SK-N-SH treated with all-trans-retinoic acid at 6 μM for 48 hours (cell line): ENCODE measurements at regions not wholly inside any gene's neighbourhood (a gene's known extent, or its start where the extent isn't known, plus 50 kb on each side); places are given as distances from the start of the nearest gene placed in this dataset.

ENCODE experiments used
- ATAC-seq: fragments of 200-7000 bp; cut with Tn5 transposase; 3 replicates; pipeline ENCODE4 v1.9.1; 2020; ENCODE audit warnings: mild to moderate bottlenecking, moderate library complexity
- ARNTL ChIP-seq: fragments of 450-650 bp; formaldehyde crosslinking; IDR thresholded peaks from 2 replicates; pipeline ENCODE4 v1.5.0; 2020; ENCODE audit warnings: low read depth, mild to moderate bottlenecking, moderate library complexity, borderline replicate concordance
- BACH2 ChIP-seq: fragments of 250-450 bp; sonication (Bioruptor Pico); IDR thresholded peaks from 2 replicates; pipeline ENCODE4 v1.9.0; 2021; ENCODE audit warnings: mild to moderate bottlenecking, borderline replicate concordance
- CSDC2 ChIP-seq: fragments of 250-450 bp; sonication (Bioruptor Pico); IDR thresholded peaks from 2 replicates; pipeline ENCODE4 v1.5.0; 2020; ENCODE audit warnings: mild to moderate bottlenecking, moderate library complexity
- ESRRG ChIP-seq: fragments of 250-450 bp; sonication (Bioruptor Pico); IDR thresholded peaks from 2 replicates; pipeline ENCODE4 v1.6.1; 2021; ENCODE audit warnings: mild to moderate bottlenecking
- GLIS3 ChIP-seq: fragments of 250-450 bp; sonication (Bioruptor Pico); IDR thresholded peaks from 2 replicates; pipeline ENCODE4 v1.5.0; 2020; ENCODE audit warnings: mild to moderate bottlenecking, moderate library complexity
- ISL1 ChIP-seq: fragments of 250-450 bp; sonication (Bioruptor Pico); IDR thresholded peaks from 2 replicates; pipeline ENCODE4 v2.1.2; 2022; ENCODE audit warnings: mild to moderate bottlenecking, moderate library complexity
- OSR1 ChIP-seq: fragments of 250-450 bp; sonication (Bioruptor Pico); IDR thresholded peaks from 2 replicates; pipeline ENCODE4 v1.8.0; 2022; ENCODE audit warnings: moderate library complexity, mild to moderate bottlenecking, inconsistent platforms
- POU6F1 ChIP-seq: fragments of 250-450 bp; sonication (Bioruptor Pico); IDR thresholded peaks from 2 replicates; pipeline ENCODE4 v1.8.0; 2021; ENCODE audit warnings: low read depth, mild to moderate bottlenecking, moderate library complexity, borderline replicate concordance
- RARB ChIP-seq: fragments of 250-450 bp; sonication (Bioruptor Pico); IDR thresholded peaks from 2 replicates; pipeline ENCODE4 v1.8.0; 2021; ENCODE audit warnings: mild to moderate bottlenecking, moderate library complexity
- TCF4 ChIP-seq: fragments of 250-450 bp; sonication (Bioruptor Pico); IDR thresholded peaks from 2 replicates; pipeline ENCODE4 v1.8.0; 2021; ENCODE audit warnings: mild to moderate bottlenecking, moderate library complexity, borderline replicate concordance
- TOX ChIP-seq: fragments of 250-450 bp; sonication (Bioruptor Pico); IDR thresholded peaks from 2 replicates; pipeline ENCODE4 v1.8.0; 2021; ENCODE audit warnings: mild to moderate bottlenecking, moderate library complexity, borderline replicate concordance
- ZC3H10 ChIP-seq: fragments of 250-450 bp; sonication (Bioruptor Pico); IDR thresholded peaks from 2 replicates; pipeline ENCODE4 v1.5.1; 2021; ENCODE audit warnings: mild to moderate bottlenecking, moderate library complexity
- ZFP3 ChIP-seq: fragments of 250-450 bp; sonication (Bioruptor Pico); IDR thresholded peaks from 2 replicates; pipeline ENCODE4 v1.5.0; 2020; ENCODE audit warnings: mild to moderate bottlenecking, moderate library complexity
- ZFP30 ChIP-seq: fragments of 450-650 bp; formaldehyde crosslinking; IDR thresholded peaks from 2 replicates; pipeline ENCODE4 v1.5.0; 2022; ENCODE audit warnings: mild to moderate bottlenecking, moderate library complexity
- ZNF565 ChIP-seq: fragments of 450-650 bp; formaldehyde crosslinking; conservative IDR thresholded peaks from 2 replicates; pipeline ENCODE4 v1.5.0; 2020; ENCODE audit warnings: low read depth, mild to moderate bottlenecking, moderate library complexity
- ZNF70 ChIP-seq: fragments of 450-650 bp; formaldehyde crosslinking; IDR thresholded peaks from 2 replicates; pipeline ENCODE4 v1.5.0; 2020; ENCODE audit warnings: mild to moderate bottlenecking, moderate library complexity
- ZNF8 ChIP-seq: fragments of 450-650 bp; formaldehyde crosslinking; IDR thresholded peaks from 2 replicates; pipeline ENCODE4 v1.5.0; 2020; ENCODE audit warnings: mild to moderate bottlenecking, moderate library complexity
- TF ChIP-seq, protein P1 (sequence below): fragments of 250-450 bp; sonication (Bioruptor Pico); IDR thresholded peaks from 2 replicates; pipeline ENCODE4 v1.5.0; 2020; ENCODE audit warnings: mild to moderate bottlenecking, moderate library complexity
- TF ChIP-seq, protein P2 (sequence below): fragments of 250-450 bp; sonication (Bioruptor Pico); IDR thresholded peaks from 2 replicates; pipeline ENCODE4 v1.5.1; 2020; ENCODE audit warnings: low read depth, mild to moderate bottlenecking, moderate library complexity
- TF ChIP-seq, protein P3 (sequence below): fragments of 250-450 bp; sonication (Bioruptor Pico); IDR thresholded peaks from 2 replicates; pipeline ENCODE4 v1.5.1; 2021; ENCODE audit warnings: mild to moderate bottlenecking, moderate library complexity

DNA sequence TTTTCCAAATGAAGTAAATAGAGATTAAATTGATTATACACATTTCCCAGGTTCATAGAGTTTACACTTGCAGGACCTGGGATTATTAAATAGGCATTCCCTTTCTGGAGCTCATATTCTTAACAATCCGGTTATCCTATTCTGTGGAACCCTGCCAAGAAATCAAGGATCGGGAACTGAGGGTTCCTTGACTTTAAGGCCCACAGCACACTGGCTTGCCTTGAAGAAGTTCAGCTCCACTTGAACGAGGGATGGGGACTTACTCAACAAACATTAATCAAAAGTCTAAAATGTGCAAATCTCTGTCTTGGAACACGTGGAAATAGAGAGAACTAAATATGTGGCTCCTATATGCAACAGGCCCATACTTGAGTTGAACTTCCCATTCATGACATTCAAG lies 142.3 kb upstream of the RGPD4 start:
- TF ChIP-seq, protein P1, sequence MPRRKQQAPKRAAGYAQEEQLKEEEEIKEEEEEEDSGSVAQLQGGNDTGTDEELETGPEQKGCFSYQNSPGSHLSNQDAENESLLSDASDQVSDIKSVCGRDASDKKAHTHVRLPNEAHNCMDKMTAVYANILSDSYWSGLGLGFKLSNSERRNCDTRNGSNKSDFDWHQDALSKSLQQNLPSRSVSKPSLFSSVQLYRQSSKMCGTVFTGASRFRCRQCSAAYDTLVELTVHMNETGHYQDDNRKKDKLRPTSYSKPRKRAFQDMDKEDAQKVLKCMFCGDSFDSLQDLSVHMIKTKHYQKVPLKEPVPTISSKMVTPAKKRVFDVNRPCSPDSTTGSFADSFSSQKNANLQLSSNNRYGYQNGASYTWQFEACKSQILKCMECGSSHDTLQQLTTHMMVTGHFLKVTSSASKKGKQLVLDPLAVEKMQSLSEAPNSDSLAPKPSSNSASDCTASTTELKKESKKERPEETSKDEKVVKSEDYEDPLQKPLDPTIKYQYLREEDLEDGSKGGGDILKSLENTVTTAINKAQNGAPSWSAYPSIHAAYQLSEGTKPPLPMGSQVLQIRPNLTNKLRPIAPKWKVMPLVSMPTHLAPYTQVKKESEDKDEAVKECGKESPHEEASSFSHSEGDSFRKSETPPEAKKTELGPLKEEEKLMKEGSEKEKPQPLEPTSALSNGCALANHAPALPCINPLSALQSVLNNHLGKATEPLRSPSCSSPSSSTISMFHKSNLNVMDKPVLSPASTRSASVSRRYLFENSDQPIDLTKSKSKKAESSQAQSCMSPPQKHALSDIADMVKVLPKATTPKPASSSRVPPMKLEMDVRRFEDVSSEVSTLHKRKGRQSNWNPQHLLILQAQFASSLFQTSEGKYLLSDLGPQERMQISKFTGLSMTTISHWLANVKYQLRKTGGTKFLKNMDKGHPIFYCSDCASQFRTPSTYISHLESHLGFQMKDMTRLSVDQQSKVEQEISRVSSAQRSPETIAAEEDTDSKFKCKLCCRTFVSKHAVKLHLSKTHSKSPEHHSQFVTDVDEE: no peak
- TF ChIP-seq ZFP30 (CRISPR knock-in tag) (no peak), TCF4 (no peak), ZNF8 (no peak), ISL1 (CRISPR knock-in tag) (no peak), ZNF565 (CRISPR knock-in tag) (no peak), RARB (CRISPR knock-in tag) (no peak), CSDC2 (CRISPR knock-in tag) (no peak), BACH2 (CRISPR knock-in tag) (no peak), ZC3H10 (CRISPR knock-in tag) (no peak)
- TF ChIP-seq, protein P2, sequence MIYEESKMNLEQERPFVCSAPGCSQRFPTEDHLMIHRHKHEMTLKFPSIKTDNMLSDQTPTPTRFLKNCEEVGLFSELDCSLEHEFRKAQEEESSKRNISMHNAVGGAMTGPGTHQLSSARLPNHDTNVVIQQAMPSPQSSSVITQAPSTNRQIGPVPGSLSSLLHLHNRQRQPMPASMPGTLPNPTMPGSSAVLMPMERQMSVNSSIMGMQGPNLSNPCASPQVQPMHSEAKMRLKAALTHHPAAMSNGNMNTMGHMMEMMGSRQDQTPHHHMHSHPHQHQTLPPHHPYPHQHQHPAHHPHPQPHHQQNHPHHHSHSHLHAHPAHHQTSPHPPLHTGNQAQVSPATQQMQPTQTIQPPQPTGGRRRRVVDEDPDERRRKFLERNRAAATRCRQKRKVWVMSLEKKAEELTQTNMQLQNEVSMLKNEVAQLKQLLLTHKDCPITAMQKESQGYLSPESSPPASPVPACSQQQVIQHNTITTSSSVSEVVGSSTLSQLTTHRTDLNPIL (CRISPR knock-in tag): no peak
- TF ChIP-seq, protein P3, sequence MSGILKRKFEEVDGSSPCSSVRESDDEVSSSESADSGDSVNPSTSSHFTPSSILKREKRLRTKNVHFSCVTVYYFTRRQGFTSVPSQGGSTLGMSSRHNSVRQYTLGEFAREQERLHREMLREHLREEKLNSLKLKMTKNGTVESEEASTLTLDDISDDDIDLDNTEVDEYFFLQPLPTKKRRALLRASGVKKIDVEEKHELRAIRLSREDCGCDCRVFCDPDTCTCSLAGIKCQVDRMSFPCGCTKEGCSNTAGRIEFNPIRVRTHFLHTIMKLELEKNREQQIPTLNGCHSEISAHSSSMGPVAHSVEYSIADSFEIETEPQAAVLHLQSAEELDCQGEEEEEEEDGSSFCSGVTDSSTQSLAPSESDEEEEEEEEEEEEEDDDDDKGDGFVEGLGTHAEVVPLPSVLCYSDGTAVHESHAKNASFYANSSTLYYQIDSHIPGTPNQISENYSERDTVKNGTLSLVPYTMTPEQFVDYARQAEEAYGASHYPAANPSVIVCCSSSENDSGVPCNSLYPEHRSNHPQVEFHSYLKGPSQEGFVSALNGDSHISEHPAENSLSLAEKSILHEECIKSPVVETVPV (CRISPR knock-in tag): no peak
- ATAC-seq: no peak

GRCh38 chr2:107685421-107685986 lies 141.2 kb upstream of the RGPD4 start:
- TF ChIP-seq TCF4 (no peak), TOX (no peak), ZNF8 (no peak), RARB (CRISPR knock-in tag) (no peak), CSDC2 (CRISPR knock-in tag) (no peak), ZNF70 (CRISPR knock-in tag) (no peak), POU6F1 (CRISPR knock-in tag) (no peak), ARNTL (CRISPR knock-in tag) (no peak), OSR1 (CRISPR knock-in tag) (no peak), ZFP30 (CRISPR knock-in tag) (no peak), GLIS3 (CRISPR knock-in tag) (no peak), ESRRG (no peak), ZFP3 (CRISPR knock-in tag) (no peak), BACH2 (CRISPR knock-in tag) (no peak)
- TF ChIP-seq, protein P3 (CRISPR knock-in tag): no peak
- TF ChIP-seq, protein P2 (CRISPR knock-in tag): no peak
- TF ChIP-seq, protein P1: no peak
- no peak for ATAC-seq
